Hematopoietic multipotent progenitor cell treated with erythropoietin and hydrocortisone succinate and interleukin-3 and kit ligand, for 8 days (in vitro differentiated cells): ENCODE measurements at regions not wholly inside any gene's neighbourhood (a gene's known extent, or its start where the extent isn't known, plus 50 kb on each side); places are given as distances from the start of the nearest gene placed in this dataset.
A peak's percentile ranks its signal among the peaks of the same experiment; 100 is the strongest.
"Not testable (repeated sequence)": the region's sequence is repeated elsewhere in the genome, so short reads cannot be mapped to it uniquely, and the experiment has no call there.

Source experiments
- DNase-seq: peaks from one replicate; pipeline ENCODE4 v3.0.0-alpha.2; 2015

GRCh38 chrY:14356154-14356553, 168.2 kb upstream of the NLGN4Y start:
- no peak for DNase-seq

DNA sequence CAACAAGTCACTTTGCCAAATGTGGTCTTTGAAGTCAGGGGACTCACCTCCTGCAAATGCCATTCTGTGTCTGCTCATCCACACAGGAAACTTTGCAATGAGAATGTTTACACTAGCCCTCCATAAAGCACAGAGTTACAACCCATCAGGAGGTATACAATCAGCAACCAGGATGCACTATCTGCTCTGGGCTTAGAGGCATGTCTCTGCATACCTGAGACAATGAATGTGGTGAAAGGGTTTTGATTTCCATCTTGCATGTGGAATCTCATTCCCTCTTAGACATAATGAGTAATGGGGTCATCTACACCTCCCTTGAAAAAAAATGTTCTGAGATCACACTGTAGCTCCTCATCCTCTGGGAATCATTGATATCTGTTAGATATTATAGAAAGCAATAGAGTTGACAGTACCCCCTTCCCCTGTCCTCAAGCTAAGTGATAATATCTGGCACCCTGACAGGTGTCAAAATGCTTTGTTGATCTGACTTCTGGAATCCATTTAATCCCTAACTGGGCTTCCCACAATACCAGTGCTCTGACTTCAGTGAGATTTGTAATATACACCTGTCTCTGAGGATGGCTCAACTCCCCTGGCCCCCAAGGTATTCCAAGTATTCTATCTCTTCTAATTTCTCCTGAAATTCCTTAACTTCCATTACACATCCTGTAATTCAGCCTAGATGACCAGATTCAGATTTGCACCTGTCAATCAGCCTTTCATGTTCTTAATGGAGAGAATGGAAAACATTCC, 163.4 kb upstream of the NLGN4Y start:
- no peak for DNase-seq

DNA sequence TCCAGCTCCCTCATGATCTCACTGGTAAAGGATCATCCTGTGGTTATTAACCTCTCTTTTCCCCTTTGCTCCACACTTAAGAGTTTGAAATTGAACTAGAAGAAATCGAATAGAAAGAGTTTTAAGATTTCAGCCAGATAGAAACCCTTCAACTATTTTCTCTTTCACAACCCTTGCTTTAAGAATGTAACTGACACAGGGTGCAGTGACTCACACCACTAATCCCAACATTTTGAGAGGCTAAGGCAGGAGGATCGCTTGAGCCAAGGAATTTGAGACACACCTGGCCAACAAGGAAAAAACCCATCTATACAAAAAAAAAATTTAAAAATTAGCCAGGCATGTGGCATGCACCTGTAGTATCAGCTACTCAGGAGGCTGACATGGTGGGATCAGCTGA, 150.7 kb upstream of the NLGN4Y start:
- no peak for DNase-seq

DNA sequence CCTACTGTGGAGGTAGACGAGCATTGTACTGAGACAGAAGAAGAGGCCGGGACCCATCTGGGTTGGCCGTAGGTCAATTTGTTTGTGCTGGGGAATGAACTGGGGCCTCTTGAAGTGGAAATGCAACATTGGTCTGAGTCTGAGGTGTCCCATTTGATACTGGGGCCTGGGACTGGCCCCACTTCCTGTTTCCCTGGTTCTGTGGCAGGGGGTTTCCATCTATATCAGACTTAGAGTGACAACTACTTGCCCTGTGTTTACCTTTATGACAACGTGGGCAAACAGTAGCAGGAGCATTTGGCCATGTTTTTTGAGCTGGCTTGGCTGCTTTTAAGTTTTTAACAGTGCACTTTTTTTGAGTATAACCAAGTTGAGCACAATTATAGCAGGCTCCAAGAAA, 146.1 kb upstream of the NLGN4Y start:
- no peak for DNase-seq

DNA sequence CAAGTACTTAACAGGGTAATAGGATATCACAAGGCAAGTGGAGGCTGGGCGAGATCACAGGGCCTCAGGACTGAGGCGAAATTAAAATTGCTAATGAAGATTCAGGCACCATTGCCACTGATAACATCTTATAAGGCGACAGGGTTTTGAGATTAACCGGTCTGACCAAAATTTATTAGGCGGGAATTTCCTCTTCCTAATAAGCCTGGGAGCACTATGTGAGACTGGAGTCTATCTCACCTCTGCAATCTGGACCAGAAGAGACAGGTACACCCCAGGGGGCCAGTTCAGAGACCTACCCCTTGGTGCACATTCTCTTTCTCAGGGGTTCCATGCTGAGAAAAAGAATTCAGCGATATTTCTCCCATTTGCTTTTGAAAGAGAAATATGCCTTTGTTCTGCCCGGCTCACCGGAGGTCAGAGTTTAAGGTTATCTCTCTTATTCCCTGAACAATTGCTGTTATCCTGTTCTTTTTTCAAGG, 113.7 kb upstream of the NLGN4Y start:
- DNase-seq: not testable (repeated sequence)

DNA sequence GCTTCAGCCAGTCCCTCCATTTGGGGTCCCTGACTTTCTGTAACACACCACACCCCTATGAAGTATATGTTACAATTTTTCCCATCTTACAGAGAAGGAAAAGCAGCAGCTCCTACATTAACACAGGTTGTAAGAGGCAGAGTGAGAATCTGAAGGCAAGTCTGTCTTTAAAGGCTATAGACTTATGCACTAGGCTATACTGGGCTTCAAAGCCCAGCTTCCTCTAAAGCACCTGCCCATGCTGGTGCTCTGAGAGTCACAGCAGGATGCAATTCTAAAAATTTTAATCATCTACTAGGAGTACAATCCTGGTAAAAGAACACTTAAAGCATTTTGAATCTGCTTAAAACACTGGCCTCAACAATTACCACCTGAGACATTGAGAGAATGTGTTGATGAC, 113.0 kb upstream of the NLGN4Y start:
- DNase-seq: no peak

DNA sequence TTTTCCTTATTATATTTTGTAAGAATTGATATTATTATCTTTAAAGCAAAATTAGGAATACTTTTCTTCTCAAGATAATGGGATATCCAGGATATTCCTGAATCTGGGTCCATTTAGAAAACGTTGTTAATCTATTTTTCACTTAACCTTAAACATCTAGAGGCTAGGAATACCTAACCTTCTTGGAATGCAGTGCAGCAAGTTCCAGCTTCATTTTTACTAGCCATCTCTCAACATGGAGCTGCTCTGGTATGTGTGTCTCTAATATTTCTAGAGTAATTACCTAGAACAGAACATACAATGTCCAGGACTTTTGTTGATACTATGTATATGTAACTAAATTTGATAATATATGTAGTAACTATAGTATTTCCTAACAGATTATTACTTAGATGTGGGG, 87.8 kb upstream of the NLGN4Y start:
- no peak for DNase-seq

- peak; percentile 1 for DNase-seq
Observed at GRCh38 chrY:14437626-14438025, 86.7 kb upstream of the NLGN4Y start.

DNA sequence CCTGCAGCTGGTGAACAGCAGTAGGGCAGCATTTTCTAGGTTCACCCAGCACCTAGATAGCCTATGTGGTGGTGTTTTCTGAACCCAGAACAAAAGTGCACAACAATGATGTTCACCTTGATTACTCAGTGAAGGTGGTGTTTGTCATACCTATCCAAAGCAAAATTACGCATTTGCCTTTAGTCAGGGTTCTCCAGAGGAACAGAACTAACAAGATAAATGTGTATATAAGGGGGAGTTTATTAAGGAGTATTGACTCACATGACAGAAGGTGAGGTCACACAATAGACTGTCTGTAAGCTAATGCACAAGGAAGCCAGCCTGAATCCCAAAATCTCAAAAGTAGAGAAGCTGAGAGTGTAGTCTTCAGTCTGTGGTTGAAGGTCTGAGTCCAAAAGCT, 85.9 kb upstream of the NLGN4Y start:
- no peak for DNase-seq

- DNase-seq: no peak
Observed at GRCh38 chrY:14444550-14444949, 79.8 kb upstream of the NLGN4Y start.

DNA sequence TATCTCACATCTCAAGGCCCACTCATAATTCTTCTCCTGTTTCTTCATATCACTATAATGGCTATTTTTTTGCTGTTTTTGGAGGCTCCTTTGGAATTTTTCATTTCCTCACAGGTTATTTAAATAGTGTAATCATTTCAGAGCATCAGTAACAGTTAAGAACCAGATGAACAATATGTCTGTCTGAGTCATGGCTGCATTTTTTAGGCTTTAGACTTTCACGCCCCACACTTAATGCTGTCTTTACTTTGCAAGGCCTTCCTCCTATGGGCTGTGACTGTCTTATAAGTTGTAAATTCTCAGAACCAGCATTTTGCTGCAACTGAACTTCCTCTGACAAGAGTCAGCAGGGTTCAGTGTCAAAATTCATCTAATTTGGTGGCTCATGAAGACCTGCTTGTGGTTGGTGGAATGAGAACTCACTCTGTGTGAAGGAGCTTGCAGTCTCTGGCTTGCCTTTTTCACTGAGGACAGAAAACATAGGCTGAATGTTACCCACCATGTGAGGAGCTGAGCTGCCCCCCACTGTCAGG, 56.1 kb upstream of the NLGN4Y start:
- no peak for DNase-seq

DNA sequence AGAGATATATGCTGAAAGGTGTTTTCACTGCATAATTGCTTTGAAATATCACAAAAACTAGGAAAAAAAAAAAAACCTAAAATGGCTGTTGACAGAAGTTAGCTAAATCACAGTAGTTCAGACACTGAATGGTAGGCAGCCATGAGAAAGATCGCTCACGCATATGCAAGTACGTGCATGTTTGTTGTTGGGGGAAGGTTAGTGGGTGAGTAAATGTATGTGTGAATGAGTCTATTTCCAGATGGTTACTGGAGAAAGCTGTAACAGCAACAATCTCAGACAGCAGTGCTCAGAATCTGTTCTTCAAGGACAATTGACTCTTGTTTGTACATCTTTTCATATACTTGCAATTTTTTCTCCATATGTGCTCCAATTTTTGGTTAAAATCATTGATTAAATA, 51.9 kb upstream of the NLGN4Y start:
- DNase-seq: no peak

- DNase-seq: no peak
Observed at GRCh38 chrY:14473320-14473719, 51.0 kb upstream of the NLGN4Y start.
